HG02610 (cell line): ENCODE measurements at regions not wholly inside any gene's neighbourhood (a gene's known extent, or its start where the extent isn't known, plus 50 kb on each side); places are given as distances from the start of the nearest gene placed in this dataset.

Experiments
- ATAC-seq: cut with Tn5 transposase; IDR thresholded peaks from one replicate; pipeline ENCODE4 v1.9.1; 2021; ENCODE audit warnings: mild to moderate bottlenecking, moderate library complexity; ENCODE audit not compliant: unreplicated experiment

DNA sequence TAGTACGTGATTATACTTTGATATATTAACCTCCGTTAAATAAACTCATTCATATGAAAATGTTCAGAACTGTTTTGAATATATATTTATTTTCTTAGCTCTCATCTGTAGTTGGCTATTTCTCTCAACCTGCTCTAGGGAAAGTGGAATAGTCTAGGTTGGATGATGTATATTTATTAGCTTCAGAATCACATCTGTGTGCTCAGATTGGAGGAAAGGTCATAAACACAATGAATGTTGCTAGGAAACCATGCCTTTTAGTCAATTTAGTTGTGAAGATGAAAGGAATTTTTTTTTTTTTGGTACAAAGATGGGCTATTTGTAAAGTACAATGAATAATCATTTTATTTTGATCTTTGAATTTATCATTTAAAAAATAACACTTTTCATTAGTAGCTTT is 439.1 kb downstream of the FOXG1 start:
- ATAC-seq, result no peak

DNA sequence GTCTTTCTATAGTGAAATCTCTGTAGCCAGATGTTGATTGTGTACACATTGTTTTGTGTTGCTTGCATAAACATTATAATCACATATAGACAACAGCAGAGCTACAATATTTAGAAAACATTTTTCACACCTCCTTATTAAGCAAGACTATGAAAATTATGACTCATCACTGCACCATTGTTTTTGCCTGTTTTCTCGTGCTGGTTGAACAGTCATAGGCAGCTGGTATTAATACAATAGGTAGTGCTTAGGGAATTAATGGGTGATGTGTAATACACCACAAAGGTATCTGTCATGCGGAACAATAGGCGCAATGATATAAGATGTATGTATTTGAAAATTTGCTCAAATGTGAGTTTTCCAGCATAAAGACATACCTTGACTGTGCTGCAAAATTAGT is 449.3 kb downstream of the FOXG1 start:
- no peak for ATAC-seq

DNA sequence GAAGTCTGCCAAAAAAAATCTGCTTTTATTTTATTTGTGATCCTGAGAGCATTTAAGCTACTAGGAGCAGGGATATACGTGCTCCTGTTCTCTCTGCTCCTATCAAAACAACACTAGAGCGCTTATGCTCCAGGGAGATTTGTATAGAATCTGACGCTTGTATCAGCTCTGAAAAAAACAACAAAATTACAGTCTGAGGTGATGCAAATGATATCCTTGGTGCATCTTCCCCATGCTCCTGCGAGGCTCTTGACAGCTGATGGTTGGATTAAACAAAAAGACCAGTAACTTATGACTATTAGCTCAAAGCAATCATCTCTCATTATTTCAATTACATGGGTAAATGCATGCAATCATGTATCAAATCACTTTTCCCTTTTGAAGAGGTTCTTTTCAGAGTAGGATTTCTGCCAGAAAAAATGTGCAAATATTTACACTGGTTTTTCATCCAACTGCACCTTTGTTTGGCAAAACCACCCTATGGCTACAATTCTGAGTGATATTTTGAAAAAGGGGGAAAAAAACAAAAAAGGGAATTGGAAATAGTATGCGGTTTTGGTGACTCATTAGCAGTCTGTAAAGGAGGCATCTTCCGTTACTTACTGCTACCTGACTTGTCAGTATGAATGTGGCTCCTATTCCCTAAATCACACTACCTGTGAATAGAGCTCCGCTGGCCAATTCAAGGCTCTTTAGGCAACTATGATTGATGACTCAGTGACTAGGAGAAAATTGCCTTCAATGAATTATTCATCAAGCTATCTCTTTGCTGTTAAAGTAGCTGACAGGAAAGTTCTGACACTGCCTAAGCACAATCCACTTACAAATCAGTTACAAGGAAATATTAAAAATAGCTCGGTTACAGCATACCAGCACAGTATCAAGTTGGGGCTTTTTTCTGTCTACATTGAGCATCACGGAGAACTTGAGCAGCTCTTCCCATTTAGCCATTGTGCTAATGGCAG is 450.0 kb downstream of the FOXG1 start:
- no peak for ATAC-seq

DNA sequence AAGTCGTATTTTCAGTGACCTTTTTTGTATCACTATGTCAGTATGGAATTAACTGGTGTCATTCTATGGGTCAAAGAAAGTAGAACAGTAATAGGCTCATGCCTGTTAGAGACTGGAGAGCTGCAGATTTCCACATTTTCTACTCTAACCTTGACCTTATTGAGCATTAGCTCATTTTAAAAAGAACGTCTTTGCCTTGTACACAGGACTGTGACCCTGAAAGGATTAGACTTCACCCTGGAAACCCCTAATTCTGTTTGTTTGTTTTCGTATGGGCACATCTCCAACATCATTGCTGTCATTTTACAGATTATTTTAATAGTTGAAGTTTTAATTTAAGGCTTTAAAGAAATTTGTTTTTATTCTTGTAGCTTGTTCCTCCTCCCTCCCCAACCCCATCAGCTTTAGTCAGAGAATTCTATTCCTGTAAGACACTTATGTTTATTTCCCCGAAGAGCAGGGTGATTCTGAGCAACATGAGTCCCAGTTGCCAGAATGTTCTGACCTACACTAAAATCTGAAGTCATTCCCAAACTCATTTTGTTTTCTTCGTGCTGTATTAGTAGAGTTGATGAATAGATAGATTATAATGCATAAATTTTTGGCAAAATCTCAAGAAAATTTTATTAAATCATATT is 451.3 kb downstream of the FOXG1 start:
- ATAC-seq, result no peak

DNA sequence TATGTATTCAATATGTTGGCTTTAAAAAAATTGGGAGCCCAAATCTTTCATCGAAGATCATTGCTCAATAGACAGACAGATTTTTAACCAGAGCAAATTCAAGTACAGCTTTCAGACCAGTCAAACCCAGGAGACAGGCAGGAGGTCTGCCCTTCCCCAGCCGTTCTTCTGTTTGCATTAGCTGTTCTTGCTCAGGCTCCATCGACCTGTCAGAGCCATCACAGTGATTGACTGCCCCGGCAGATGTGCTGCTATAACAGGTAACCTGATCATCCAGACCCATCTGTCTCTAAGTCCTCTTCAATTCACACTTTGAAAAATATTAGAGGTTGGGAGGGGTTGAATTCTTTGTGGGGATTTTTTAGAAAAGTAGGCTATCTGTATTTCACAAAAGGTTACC is 453.5 kb downstream of the FOXG1 start:
- ATAC-seq, result no peak

DNA sequence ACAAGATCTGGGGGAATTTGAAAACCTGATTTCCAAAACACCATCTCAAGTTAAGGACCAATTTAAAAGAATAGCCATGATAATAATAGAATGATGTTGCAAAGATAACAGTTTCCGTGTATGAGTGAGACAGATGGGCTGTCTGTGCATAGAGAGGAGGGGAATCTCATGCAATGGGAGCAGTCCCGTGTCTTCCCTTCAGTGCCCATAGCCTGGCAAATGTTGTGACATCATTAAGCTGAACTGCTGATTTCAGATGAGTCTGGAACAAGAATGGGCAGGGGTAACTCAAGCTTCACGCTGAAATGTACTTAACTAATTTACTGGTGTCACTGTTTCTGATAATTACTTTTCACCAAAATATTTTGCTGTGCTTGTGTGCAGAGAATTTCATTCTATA is 454.0 kb downstream of the FOXG1 start:
- no peak for ATAC-seq

DNA sequence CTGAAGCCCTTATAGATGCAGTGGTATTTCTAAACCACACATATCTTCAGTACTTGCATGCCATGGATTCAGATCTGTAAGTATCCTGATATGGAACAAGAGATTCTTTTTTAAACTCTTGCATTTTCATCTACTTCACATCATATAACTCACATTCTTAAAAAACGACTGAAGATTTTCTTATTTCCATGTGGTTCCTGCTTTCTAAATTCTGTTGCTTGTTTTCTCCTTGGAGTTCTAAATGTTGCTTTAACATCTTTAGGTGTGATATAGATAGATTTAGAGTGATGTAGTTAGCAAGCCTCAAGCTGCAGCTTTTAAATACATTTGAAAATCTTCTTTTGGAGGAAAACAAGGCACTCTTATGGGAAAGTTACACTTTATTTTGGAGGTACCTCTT is 455.4 kb downstream of the FOXG1 start:
- no peak for ATAC-seq

DNA sequence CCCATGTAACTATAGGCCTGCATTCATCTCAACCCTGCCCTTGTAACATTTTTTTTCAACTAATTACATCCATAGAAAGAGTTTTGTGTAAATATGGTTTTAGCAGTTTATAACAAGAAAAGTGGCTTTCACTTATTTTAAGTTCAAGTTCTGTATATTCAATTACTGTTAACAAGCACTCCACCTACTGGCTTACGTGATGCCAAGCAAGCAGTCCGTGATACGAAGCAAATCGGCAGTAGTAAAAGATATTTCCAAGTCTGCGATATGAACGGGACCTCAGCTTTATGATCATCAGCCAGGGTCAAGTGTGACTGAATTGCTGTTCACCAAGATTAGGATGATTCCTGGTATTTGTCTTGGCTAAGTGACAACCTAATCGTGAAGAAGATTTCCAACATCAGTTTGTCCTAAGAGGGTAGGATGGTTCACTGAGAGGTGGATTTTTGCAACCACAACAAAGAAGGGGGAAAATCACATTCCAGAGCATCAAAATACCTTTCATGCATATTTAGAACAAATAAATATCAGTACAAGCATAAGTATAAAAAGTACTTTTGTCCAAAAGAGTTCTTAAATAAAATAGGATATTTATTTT is 456.2 kb downstream of the FOXG1 start:
- ATAC-seq, result no peak

DNA sequence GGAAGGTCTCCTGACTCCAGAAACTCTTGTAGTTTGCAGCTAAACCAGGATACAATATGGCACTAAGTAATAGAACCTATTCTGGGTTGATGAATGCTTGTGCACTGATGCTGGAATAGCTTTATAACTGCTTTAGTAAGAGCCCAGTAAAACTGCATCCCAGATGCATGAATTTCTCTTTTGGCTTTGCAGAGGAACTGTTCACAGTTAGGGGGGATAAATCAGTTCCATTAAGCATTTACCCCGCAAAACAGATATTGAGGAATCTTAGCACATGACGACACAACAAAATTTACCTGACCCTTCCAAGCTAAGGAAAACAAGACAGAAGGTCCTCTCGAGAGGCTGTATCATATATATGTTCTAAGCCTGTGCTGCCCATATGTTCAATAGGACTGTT is 457.4 kb downstream of the FOXG1 start:
- no peak for ATAC-seq

DNA sequence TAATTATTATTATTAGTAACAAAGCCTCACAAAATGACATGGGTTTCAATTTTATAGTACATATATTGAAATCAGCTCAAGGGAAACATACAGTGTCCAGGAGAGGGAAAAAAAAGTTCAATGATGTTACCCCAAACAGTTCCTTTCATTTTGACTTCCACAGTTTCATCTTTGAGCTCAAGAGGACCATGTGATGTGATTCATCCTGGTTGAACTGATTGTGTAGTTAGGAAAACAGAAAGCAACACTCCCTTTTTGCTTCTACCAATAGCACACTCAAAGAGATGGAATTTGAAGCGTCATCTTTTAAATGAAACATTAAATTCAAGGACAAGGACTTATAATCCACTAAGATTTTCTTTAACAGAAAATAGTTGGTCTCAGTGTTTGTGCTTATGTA is 461.0 kb downstream of the FOXG1 start:
- ATAC-seq, result no peak

DNA sequence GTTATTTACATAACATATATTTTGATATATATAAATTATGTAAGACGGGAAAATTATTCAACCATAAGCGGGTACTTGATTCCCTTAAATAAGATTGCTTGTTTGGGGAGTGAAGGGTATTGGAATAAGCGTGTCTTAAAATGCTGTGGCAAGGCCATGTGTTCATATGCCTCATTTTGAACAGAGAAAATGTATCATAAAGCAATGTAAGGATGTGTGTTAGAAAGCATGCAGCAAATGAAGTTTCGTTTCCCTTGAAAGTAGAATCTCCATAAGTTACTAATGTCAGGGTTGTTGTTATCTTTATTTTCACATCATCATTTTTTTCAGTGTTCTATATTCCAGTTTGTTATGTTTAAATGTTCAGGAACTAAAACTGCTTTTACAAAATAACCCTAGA is 465.6 kb downstream of the FOXG1 start:
- ATAC-seq, result no peak

DNA sequence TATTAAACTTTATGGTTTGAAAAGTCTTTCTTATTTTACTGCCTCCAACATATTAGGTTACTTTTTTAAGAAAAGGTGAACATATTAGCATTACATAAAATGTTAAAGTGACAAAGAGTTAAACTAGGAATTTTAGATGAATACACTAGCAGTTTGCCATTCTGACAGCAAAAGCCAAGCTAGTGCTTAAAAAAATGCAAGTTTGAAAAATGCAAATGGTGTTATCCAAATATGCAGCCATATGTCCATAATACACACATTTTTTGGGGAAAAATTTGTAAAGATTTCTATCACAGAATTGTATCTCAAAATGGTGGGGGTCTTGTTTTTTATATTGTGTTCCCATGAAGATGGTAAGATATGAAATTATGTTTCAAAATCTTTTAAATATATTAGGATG is 466.1 kb downstream of the FOXG1 start:
- ATAC-seq, result no peak

DNA sequence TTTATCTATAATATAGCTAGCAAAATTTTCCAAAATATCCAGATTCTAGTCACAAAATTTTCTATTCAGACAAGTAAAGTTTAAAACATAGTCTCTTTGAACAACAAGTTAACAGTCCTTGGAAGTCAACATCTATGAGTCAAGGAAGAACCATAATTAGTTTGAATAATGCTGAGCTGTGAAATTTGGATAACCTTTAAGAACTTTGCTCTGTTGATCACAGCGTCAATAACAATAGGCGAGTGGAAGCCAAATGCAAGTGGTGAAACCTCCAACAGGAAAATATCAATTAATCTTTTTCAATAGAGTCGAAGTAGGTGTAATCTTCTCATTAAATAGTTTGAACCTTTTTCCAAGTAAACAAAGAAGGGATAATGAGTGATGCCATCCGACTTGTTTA is 466.6 kb downstream of the FOXG1 start:
- no peak for ATAC-seq

DNA sequence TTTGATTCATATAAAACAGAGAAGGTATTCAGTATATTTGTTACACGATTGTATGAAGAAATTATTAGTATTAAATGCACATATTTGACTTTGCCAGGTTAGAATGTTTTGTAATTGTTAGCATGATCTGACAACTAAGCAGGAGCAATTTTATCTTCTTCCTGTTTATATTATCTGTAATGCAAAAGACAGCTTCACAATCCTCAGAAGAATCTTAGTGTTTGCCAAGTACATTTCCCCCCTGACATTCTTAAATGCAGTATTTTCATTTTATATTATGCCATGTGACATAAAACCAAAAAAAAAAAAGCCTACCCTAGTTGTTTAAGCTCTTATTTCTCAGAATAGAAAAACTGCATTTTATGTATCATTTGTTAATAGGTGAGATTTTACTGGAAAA is 469.4 kb downstream of the FOXG1 start:
- ATAC-seq, result no peak

DNA sequence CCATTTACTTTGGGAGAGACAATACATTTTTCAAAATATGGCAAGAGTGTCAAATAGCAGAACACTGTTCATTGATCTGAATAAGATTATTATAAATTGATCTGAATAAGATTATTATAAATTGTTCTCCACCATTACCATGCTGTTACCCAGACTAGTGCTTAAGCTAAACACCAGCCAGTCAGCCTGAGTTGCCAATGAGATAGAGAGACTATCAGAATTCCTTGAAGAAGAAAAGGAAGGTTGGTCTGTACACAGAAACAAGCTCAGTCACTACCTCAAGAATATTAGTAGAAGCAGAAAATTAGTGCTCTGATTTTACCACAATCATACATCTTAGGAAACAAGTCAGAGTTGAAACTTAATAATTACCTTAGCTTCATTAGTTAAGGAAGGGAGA is 469.8 kb downstream of the FOXG1 start:
- ATAC-seq, result no peak

DNA sequence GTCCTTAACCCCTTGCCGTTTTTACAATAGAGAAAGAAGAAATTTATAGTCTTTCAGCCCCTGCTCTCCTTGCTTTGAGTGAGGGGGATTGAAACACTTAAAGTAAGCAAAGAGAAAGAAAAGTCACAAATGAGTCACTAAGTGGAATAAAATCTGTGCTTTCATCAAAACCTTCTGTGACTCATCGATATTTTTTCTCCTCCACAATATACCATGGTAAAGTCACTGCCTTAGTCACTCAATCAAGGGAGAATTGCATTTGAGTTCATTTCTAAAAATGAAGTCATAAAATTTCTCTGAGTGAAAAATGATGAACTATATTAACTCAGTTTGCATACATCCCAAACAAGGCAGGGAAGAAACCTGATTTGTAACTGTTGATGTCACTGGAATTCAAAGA is 470.3 kb downstream of the FOXG1 start:
- no peak for ATAC-seq

DNA sequence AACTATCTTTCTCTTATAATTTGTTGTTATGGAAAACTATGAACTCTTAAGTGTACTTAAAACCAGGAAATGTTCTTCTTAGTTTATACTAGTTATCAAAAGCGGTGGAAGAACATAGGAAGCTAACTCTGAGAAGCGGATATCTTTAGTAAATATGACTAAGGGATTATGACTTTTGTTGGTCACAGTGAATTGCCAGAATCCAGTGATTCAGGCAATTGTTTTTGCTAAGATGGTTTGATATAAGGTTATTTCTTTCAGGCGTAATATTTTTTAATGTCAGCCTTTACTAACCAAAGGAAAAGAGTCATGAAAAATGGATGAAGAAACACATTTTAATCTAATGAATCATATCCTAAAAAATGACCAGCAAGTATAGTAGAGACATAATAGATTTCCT is 473.5 kb downstream of the FOXG1 start:
- ATAC-seq, result no peak

DNA sequence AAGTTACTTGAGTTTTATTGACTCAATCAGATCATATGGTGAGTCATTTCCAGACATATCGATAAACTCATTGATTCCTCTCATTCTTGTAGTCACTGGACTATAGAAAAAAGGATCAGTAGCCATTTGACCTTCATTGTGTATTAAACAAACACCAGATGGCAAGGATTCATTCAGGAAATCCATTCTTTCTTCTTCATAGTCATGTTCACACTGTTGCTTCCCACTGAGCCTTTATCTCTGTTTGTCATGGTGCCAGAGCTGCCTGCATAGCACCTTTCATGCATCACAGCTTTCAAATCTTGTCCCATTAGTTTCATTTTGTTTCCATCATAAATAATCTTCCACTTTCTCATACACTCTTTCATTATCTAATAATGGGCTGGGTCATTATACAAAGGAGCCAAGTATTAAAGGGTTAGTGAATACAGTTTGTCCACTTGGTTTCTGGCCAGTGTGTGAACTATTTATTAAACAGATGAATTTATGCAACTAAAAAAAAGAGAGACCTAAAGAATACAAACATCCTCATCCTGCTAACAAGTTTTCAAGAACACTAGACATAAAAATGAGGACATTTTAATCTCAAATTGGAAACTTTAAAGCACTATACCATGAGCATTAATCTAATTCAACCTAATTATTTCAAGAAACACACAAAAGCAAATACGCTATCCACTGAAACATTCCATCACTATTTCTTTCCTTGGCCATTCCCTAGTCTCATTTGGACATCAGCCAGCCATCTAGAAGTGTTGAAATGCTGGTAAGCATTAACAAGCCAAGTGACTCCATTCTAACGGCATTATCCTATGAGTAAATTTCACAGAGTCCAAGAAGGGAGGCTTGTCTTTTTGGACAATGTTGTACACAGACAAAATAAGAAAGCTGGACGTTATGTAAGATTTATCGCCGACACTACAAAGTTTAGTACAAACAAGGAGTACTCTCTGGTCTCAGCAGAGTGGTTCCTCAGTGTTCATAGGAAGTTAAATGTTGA is 476.5 kb downstream of the FOXG1 start:
- ATAC-seq, result no peak

DNA sequence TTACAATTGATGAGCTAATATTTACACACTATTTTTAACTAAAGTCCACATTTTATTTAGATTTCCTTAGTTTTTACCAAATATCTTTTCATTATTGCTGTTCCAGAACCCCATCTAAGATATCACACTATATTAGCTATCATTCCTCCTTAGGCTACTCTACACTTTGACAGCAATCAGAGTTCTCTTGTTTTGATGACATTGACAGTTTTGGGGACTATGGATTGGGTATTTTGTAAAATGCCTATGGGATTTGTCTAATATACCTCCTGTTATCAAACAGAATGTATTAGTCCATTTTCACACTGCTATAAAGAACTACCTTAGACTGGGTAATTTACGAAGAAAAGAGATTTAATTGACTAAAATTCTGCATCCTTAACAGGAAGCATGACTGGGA is 489.1 kb downstream of the FOXG1 start:
- no peak for ATAC-seq

DNA sequence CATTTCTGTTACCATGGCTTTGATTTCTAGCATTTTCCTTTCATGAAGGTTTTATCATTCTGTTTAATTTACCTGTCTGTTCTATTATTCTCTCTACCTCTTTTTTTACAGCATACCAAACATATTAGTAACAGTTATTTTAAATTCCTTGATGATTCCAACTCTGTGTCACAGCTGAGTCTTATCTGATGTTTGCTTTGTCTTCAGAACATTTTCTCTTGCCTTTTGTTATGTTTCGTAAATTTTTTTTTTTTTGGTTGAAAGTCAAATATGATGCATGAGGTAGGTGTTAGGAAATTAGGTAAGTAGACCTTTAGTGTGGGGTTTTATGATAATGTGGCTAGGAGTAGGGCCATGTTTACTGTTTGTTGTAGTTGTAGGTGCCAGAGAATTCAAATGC is 496.4 kb downstream of the FOXG1 start:
- ATAC-seq, result no peak

DNA sequence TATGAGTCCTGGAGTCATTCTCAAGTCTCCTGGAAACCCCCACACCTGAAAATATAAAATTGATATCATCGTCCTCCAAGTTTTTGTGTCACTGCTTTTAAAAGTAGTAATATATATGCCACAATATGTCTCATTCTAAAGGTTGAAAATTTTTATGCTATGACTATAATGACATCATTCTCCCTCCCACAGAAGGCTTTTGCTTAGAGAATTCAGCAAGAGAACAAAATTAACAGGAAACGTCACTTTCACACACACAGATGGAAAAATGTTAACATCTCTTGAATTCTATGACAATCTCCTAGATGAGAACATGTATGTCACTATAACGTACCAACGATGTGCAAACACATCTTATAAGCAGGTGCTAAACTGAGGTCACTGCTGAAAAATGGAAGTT is 498.3 kb downstream of the FOXG1 start:
- no peak for ATAC-seq
